Astrocyte (in vitro differentiated cells and primary cell): ENCODE measurements at regions not wholly inside any gene's neighbourhood (a gene's known extent, or its start where the extent isn't known, plus 50 kb on each side); places are given as distances from the start of the nearest gene placed in this dataset.

Source experiments
- EZH2 ChIP-seq: IDR thresholded peaks from 2 replicates; pipeline ENCODE4 v1.6.1; 2012; ENCODE audit warnings: mild to moderate bottlenecking, low read length, inconsistent platforms; ENCODE audit not compliant: insufficient read depth
- TF ChIP-seq, protein P1 (sequence below): IDR thresholded peaks from 2 replicates; pipeline ENCODE4 v1.5.1; 2011; ENCODE audit warnings: low read depth, mild to moderate bottlenecking, inconsistent platforms, low read length, moderate library complexity; ENCODE audit not compliant: insufficient read depth

DNA sequence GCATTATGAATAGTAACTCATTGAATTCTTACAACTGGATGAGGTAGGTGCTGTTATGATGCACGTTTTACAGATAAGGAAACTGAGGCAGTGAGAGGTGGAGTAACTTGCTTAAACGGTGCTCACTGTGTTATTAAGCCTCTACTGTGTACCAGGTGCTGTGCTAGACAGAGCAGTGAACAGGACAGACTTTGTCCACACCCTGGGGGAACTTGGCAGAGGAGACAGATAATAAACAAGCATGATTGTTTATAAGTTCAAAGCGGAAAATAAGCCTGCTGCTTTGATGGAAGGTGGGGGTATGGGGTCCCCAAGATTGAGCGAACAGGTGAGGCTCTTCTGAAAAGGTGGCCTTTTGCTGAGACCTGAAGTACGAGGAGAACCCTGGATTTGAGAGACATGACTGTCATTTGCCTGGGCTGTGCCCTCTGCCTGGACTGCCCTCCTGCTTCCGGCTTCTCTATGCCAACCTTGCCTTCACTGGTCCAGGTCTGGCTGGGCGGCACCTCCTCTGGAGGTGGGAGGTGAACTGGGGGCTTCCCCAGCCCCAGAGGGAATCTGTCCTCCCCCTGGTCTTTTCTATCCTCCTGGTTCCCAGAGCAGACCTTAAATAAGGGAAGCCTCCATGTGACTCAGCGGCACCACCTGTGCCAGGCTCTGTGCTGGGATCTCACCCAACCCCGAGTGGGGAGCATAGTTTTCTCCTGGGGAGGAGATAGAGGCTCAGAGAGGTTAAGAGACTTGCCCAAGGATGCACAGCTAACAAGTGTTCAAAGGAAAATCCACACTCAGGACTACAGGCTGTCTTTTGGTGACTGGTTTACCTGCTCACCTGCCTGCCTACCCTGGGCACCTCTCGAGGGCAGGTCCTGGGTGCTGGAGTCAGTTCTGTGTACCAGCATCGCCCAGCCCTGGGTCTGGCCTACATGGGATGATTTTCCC is 59.1 kb downstream of the CEBPB start:
- TF ChIP-seq, protein P1, sequence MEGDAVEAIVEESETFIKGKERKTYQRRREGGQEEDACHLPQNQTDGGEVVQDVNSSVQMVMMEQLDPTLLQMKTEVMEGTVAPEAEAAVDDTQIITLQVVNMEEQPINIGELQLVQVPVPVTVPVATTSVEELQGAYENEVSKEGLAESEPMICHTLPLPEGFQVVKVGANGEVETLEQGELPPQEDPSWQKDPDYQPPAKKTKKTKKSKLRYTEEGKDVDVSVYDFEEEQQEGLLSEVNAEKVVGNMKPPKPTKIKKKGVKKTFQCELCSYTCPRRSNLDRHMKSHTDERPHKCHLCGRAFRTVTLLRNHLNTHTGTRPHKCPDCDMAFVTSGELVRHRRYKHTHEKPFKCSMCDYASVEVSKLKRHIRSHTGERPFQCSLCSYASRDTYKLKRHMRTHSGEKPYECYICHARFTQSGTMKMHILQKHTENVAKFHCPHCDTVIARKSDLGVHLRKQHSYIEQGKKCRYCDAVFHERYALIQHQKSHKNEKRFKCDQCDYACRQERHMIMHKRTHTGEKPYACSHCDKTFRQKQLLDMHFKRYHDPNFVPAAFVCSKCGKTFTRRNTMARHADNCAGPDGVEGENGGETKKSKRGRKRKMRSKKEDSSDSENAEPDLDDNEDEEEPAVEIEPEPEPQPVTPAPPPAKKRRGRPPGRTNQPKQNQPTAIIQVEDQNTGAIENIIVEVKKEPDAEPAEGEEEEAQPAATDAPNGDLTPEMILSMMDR: no peak
- TF ChIP-seq EZH2: no peak
